H1 (cell line): ENCODE measurements at regions not wholly inside any gene's neighbourhood (a gene's known extent, or its start where the extent isn't known, plus 50 kb on each side); places are given as distances from the start of the nearest gene placed in this dataset.
"Not testable (repeated sequence)": the region's sequence is repeated elsewhere in the genome, so short reads cannot be mapped to it uniquely, and the experiment has no call there.

ENCODE experiments used
- CTCF ChIA-PET: fragments of 300-600 bp; sonication (Branson Sonifier 250); formaldehyde crosslinking; loops from one replicate; lab custom pipeline; 2021; ENCODE audit not compliant: partially characterized antibody; lab: Charles Lee
- POLR2A ChIA-PET: fragments of 300-600 bp; sonication (Branson Sonifier 250); formaldehyde crosslinking; loops from one replicate; lab custom pipeline; 2021; ENCODE audit warnings: inconsistent platforms; ENCODE audit not compliant: partially characterized antibody; lab: Charles Lee
- DNase-seq, 2 experiments: peaks; one replicate each; pipeline versions ENCODE4 v3.0.0 to v3.0.0-alpha.2; 2010 to 2022; ENCODE audit warnings: low spot score in 2 of 2, low read depth in 1 of 2, mixed read lengths in 1 of 2
- FAIRE-seq: peaks from 2 replicates; lab custom pipeline; 2011; peaks lifted over from hg19 to GRCh38; lab: Jason Lieb, UNC
- H2AFZ ChIP-seq: 2 replicates; pipeline ENCODE4 v1.8.1; 2012; ENCODE audit warnings: low read length, inconsistent platforms
- H2AK5ac ChIP-seq: 2 replicates; pipeline ENCODE4 v1.6.1; 2013; ENCODE audit warnings: low read depth, low read length
- H2BK120ac ChIP-seq: replicated peaks from 2 replicates; pipeline ENCODE3; 2013; ENCODE audit warnings: low read depth, low read length, inconsistent platforms
- H2BK12ac ChIP-seq: 2 replicates; pipeline ENCODE4 v1.6.1; 2013; ENCODE audit warnings: low read depth, low read length
- H2BK15ac ChIP-seq: 2 replicates; pipeline ENCODE4 v1.6.1; 2013; ENCODE audit warnings: low read length
- H2BK20ac ChIP-seq: 2 replicates; pipeline ENCODE4 v1.6.1; 2013; ENCODE audit warnings: low read length
- H2BK5ac ChIP-seq: 2 replicates; pipeline ENCODE4 v1.6.1; 2013; ENCODE audit warnings: low read depth, low read length
- H3K14ac ChIP-seq: 2 replicates; pipeline ENCODE4 v1.6.1; 2013; ENCODE audit warnings: inconsistent platforms; ENCODE audit not compliant: insufficient read length
- H3K18ac ChIP-seq: 2 replicates; pipeline ENCODE4 v1.6.1; 2013; ENCODE audit warnings: low read length; ENCODE audit errors: extremely low read depth
- H3K23ac ChIP-seq: 2 replicates; pipeline ENCODE4 v1.6.1; 2013; ENCODE audit warnings: inconsistent platforms; ENCODE audit not compliant: insufficient read length
- H3K23me2 ChIP-seq: 2 replicates; pipeline ENCODE4 v1.6.1; 2013; ENCODE audit warnings: low read depth, low read length
- H3K27ac ChIP-seq: 2 replicates; pipeline ENCODE4 v1.6.1; 2011; ENCODE audit warnings: low read depth, low read length, inconsistent platforms
- H3K27me3 ChIP-seq, 4 experiments: replicated peaks in 1 of 4; 1 replicate in 1 of 4; 2 replicates in 3 of 4; pipeline versions ENCODE4 v1.6.1 to v1.8.1; 2011 to 2013; ENCODE audit warnings: low read length in 3 of 4, mild to moderate bottlenecking in 3 of 4, inconsistent platforms in 2 of 4, mixed read lengths in 2 of 4, moderate library complexity in 1 of 4; ENCODE audit not compliant: control insufficient read depth in 3 of 4, insufficient read depth in 3 of 4; ENCODE audit errors: extremely low read depth in 1 of 4
- H3K36me3 ChIP-seq, 4 experiments: 2 replicates each; pipeline versions ENCODE4 v1.6.1 to v1.8.1; 2011 to 2013; ENCODE audit warnings: mild to moderate bottlenecking in 4 of 4, low read length in 3 of 4, moderate library complexity in 2 of 4, control low read depth in 1 of 4, inconsistent platforms in 1 of 4; ENCODE audit not compliant: insufficient read depth in 4 of 4, control insufficient read depth in 2 of 4
- H3K4ac ChIP-seq: replicated peaks from 2 replicates; pipeline ENCODE3; 2013; ENCODE audit warnings: low read length, low read depth, mixed read lengths, inconsistent platforms; ENCODE audit not compliant: insufficient read length
- H3K4me1 ChIP-seq, 4 experiments: replicated peaks in 1 of 4; 1 replicate in 1 of 4; 2 replicates in 3 of 4; pipeline versions ENCODE4 v1.6.1 to v1.8.1; 2011 to 2013; ENCODE audit warnings: low read length in 3 of 4, inconsistent platforms in 2 of 4, mixed read lengths in 1 of 4; ENCODE audit not compliant: insufficient read depth in 4 of 4, control insufficient read depth in 3 of 4
- H3K4me2 ChIP-seq, 2 experiments: 2 replicates each; pipeline versions ENCODE4 v1.6.1 to v1.8.1; 2011 to 2013; ENCODE audit warnings: low read depth in 2 of 2, low read length in 2 of 2, control low read depth in 1 of 2, inconsistent platforms in 1 of 2, mild to moderate bottlenecking in 1 of 2; ENCODE audit not compliant: insufficient read depth in 1 of 2
- H3K4me3 ChIP-seq, 4 experiments: fragments of 200-600, 300-600 bp in 1 of 4; sonication (generic), shearing (Covaris generic), sonication (Bioruptor Twin) in 1 of 4; 2 replicates each; pipeline versions ENCODE4 v1.5.1 to v1.8.1; 2011 to 2016; ENCODE audit warnings: low read length in 4 of 4, low read depth in 3 of 4, control low read depth in 2 of 4, inconsistent platforms in 2 of 4, mild to moderate bottlenecking in 2 of 4, mixed read lengths in 1 of 4, moderate library complexity in 1 of 4; ENCODE audit not compliant: insufficient read depth in 2 of 4; ENCODE audit errors: extremely low read depth in 1 of 4
- H3K56ac ChIP-seq: replicated peaks from 2 replicates; pipeline ENCODE3; 2013; ENCODE audit warnings: low read depth, mild to moderate bottlenecking, mixed read lengths, low read length, inconsistent platforms; ENCODE audit not compliant: insufficient read length
- H3K79me1 ChIP-seq: 2 replicates; pipeline ENCODE4 v1.6.1; 2013; ENCODE audit warnings: low read depth, low read length, control low read depth
- H3K79me2 ChIP-seq, 2 experiments: 2 replicates each; pipeline versions ENCODE4 v1.6.1 to v1.8.1; 2012 to 2013; ENCODE audit warnings: low read length in 2 of 2, mild to moderate bottlenecking in 2 of 2, inconsistent platforms in 1 of 2; ENCODE audit not compliant: insufficient read depth in 2 of 2, control insufficient read depth in 1 of 2
- H3K9ac ChIP-seq, 4 experiments: replicated peaks in 1 of 4; 1 replicate in 1 of 4; 2 replicates in 3 of 4; pipeline versions ENCODE4 v1.6.1 to v1.8.1; 2011 to 2013; ENCODE audit warnings: low read depth in 3 of 4, low read length in 3 of 4, control low read depth in 2 of 4, mild to moderate bottlenecking in 2 of 4, moderate library complexity in 2 of 4, inconsistent platforms in 1 of 4; ENCODE audit errors: extremely low read depth in 1 of 4
- H3K9me3 ChIP-seq, 2 experiments: 2 replicates each; pipeline versions ENCODE4 v1.6.1 to v1.8.1; 2012 to 2013; ENCODE audit warnings: mild to moderate bottlenecking in 2 of 2, moderate library complexity in 2 of 2, control low read depth in 1 of 2, inconsistent platforms in 1 of 2, low read depth in 1 of 2, low read length in 1 of 2, mixed read lengths in 1 of 2; ENCODE audit not compliant: insufficient read depth in 2 of 2
- H4K20me1 ChIP-seq, 2 experiments: replicated peaks in 1 of 2; 2 replicates each; pipeline versions ENCODE3 to v1.8.1; 2011 to 2013; ENCODE audit warnings: inconsistent platforms in 2 of 2, low read length in 2 of 2, mild to moderate bottlenecking in 1 of 2; ENCODE audit not compliant: insufficient read depth in 2 of 2, control insufficient read depth in 1 of 2
- H4K5ac ChIP-seq: 2 replicates; pipeline ENCODE4 v1.6.1; 2013; ENCODE audit warnings: low read length, low read depth, mixed read lengths, inconsistent platforms; ENCODE audit not compliant: insufficient read length
- H4K8ac ChIP-seq: 2 replicates; pipeline ENCODE4 v1.8.0; 2013; ENCODE audit warnings: mild to moderate bottlenecking, moderate library complexity, low read length, inconsistent platforms; ENCODE audit not compliant: insufficient read depth; ENCODE audit errors: extremely low read depth
- H4K91ac ChIP-seq: replicated peaks from 2 replicates; pipeline ENCODE3; 2013; ENCODE audit warnings: low read length, mixed read lengths, inconsistent platforms; ENCODE audit not compliant: insufficient read length
- whole genome bisulfite sequencing, 2 experiments: shearing (Covaris generic) in 1 of 2; methylation state at CpG; one replicate each; pipeline versions ENCODE4 v1.1.6 to v1.1.7; 2013 to 2015; ENCODE audit warnings: low lambda C conversion rate in 2 of 2, mixed read lengths in 2 of 2, inconsistent platforms in 1 of 2, low coverage in 1 of 2, missing lambda C conversion rate in 1 of 2; ENCODE audit not compliant: insufficient replicate concordance in 2 of 2, insufficient coverage in 1 of 2, insufficient read length in 1 of 2; ENCODE audit errors: extremely low coverage in 1 of 2, missing lambda C conversion rate in 1 of 2; 5-methylcytosine and 5-hydroxymethylcytosine counted together

DNA sequence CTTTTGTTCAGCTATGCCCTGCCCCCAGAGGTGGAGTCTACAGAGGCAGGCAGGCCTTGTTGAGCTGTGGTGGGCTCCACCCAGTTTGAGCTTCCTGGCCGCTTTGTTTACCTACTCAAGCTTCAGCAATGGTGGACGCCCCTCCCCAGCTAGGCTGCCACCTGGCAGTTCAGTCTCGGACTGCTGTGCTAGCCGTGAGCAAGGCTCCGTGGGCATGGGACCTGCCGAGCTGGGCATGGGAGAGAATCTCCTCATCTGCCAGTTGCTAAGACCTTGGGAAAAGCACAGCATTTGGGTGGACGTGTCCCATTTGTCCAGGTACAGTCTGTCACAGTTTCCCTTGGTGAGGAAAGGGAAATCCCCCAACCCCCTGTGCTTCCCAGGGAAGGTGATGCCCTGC lies 270.0 kb upstream of the TCERG1L start:
- CTCF ChIA-PET = interaction anchor here (1.2 to 4.3 kb wide), 2 partner anchors 12 to 128 kb away, joined by 3 to 19 read pairs; no protein-coding TSS in a partner anchor
- H4K5ac ChIP-seq, FAIRE-seq, H3K23me2 ChIP-seq, H3K18ac ChIP-seq, H4K8ac ChIP-seq, H2BK15ac ChIP-seq, H3K79me1 ChIP-seq, H2BK20ac ChIP-seq, H3K4me2 ChIP-seq, H4K20me1 ChIP-seq, H3K9me3 ChIP-seq, H3K56ac ChIP-seq, H3K27ac ChIP-seq, H3K9ac ChIP-seq, H3K27me3 ChIP-seq, H2AFZ ChIP-seq, H3K4ac ChIP-seq, H3K4me1 ChIP-seq, H3K79me2 ChIP-seq, H2BK12ac ChIP-seq, DNase-seq, H2BK5ac ChIP-seq, H4K91ac ChIP-seq, H3K14ac ChIP-seq, H2BK120ac ChIP-seq, H2AK5ac ChIP-seq, H3K23ac ChIP-seq, POLR2A ChIA-PET, H3K4me3 ChIP-seq, H3K36me3 ChIP-seq: not testable (repeated sequence)
- WGBS, 2 experiments = 81% methylated on average over 7 of the region's 7 CpGs; no CpG with 5 or more reads in 1 of the 2 experiments
